ENCODE measurements at regions not wholly inside any gene's neighbourhood (a gene's known extent, or its start where the extent isn't known, plus 50 kb on each side); places are given as distances from the start of the nearest gene placed in this dataset.
"Not testable (repeated sequence)": the region's sequence is repeated elsewhere in the genome, so short reads cannot be mapped to it uniquely, and the experiment has no call there.

- Histone ChIP-seq H2AFZ (no peak overlapping the region), H3K9me3 (ENCODE audit: control insufficient read depth, low read length) (no peaks in the 10 kb centered on the region), H3K9ac (no peak overlapping the region), H3K36me3 (ENCODE audit: control insufficient read depth, insufficient read depth, low read length) (no peaks in the 10 kb centered on the region), H3K27me3 (ENCODE audit: control insufficient read depth, insufficient read depth, low read length) (no peaks in the 10 kb centered on the region), H3K27ac (no peak overlapping the region), H3K79me2 (no peaks in the 10 kb centered on the region), H3K4me3 (ENCODE audit: low read depth, low read length) (no peak overlapping the region), H3K4me2 (ENCODE audit: low read length) (no peak overlapping the region), H3K4me1 (no peaks in the 10 kb centered on the region)
- TF ChIP-seq, protein P1, sequence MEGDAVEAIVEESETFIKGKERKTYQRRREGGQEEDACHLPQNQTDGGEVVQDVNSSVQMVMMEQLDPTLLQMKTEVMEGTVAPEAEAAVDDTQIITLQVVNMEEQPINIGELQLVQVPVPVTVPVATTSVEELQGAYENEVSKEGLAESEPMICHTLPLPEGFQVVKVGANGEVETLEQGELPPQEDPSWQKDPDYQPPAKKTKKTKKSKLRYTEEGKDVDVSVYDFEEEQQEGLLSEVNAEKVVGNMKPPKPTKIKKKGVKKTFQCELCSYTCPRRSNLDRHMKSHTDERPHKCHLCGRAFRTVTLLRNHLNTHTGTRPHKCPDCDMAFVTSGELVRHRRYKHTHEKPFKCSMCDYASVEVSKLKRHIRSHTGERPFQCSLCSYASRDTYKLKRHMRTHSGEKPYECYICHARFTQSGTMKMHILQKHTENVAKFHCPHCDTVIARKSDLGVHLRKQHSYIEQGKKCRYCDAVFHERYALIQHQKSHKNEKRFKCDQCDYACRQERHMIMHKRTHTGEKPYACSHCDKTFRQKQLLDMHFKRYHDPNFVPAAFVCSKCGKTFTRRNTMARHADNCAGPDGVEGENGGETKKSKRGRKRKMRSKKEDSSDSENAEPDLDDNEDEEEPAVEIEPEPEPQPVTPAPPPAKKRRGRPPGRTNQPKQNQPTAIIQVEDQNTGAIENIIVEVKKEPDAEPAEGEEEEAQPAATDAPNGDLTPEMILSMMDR (IDR thresholded peaks at IDR 0.05): no peak
Observed at GRCh38 chr15:69570454-69570853, 117.8 kb downstream of the RPLP1 start.

- Histone ChIP-seq H3K27ac (no peak overlapping the region), H3K4me1 (no peaks in the 10 kb centered on the region), H3K9me3 (ENCODE audit: control insufficient read depth, low read length) (no peaks in the 10 kb centered on the region), H2AFZ (no peak overlapping the region), H3K9ac (no peak overlapping the region), H3K79me2 (no peaks in the 10 kb centered on the region), H3K27me3 (ENCODE audit: control insufficient read depth, insufficient read depth, low read length) (no peaks in the 10 kb centered on the region), H3K4me2 (ENCODE audit: low read length) (no peak overlapping the region), H3K4me3 (ENCODE audit: low read depth, low read length) (no peak overlapping the region), H3K36me3 (ENCODE audit: control insufficient read depth, insufficient read depth, low read length) (no peaks in the 10 kb centered on the region)
- TF ChIP-seq, protein P1 (IDR thresholded peaks at IDR 0.05): no peak
Observed at GRCh38 chr15:69570997-69571396, 118.4 kb downstream of the RPLP1 start.

- H3K27me3 ChIP-seq (ENCODE audit: control insufficient read depth, insufficient read depth, low read length); H3K4me1 ChIP-seq; H3K4me3 ChIP-seq (ENCODE audit: low read depth, low read length); H3K27ac ChIP-seq; H2AFZ ChIP-seq; H3K4me2 ChIP-seq (ENCODE audit: low read length); H3K36me3 ChIP-seq (ENCODE audit: control insufficient read depth, insufficient read depth, low read length); H3K9ac ChIP-seq; H3K9me3 ChIP-seq (ENCODE audit: control insufficient read depth, low read length); H3K79me2 ChIP-seq: not testable (repeated sequence)
Observed at GRCh38 chr15:69573278-69573677, 120.7 kb downstream of the RPLP1 start.

- no peaks in the 10 kb centered on the region for H3K36me3 ChIP-seq (ENCODE audit: control insufficient read depth, insufficient read depth, low read length)
- no peaks in the 10 kb centered on the region for H3K79me2 ChIP-seq
- H3K27me3 ChIP-seq (ENCODE audit: control insufficient read depth, insufficient read depth, low read length): no peaks in the 10 kb centered on the region
- H3K27ac ChIP-seq: no peak overlapping the region
- TF ChIP-seq, protein P1 (IDR thresholded peaks at IDR 0.05): no peak
- no peak overlapping the region for H2AFZ ChIP-seq
- no peak overlapping the region for H3K4me3 ChIP-seq (ENCODE audit: low read depth, low read length)
- H3K4me1 ChIP-seq: no peaks in the 10 kb centered on the region
- H3K9me3 ChIP-seq (ENCODE audit: control insufficient read depth, low read length): no peaks in the 10 kb centered on the region
- no peak overlapping the region for H3K9ac ChIP-seq
- no peak overlapping the region for H3K4me2 ChIP-seq (ENCODE audit: low read length)
Observed at GRCh38 chr15:69573815-69574475, 121.3 kb downstream of the RPLP1 start.

- no peaks in the 10 kb centered on the region for H3K79me2 ChIP-seq
- no peak overlapping the region for H3K9ac ChIP-seq
- H3K36me3 ChIP-seq (ENCODE audit: control insufficient read depth, insufficient read depth, low read length): no peaks in the 10 kb centered on the region
- H3K4me3 ChIP-seq (ENCODE audit: low read depth, low read length): no peak overlapping the region
- no peak overlapping the region for H3K27ac ChIP-seq
- H3K4me1 ChIP-seq: no peaks in the 10 kb centered on the region
- no peaks in the 10 kb centered on the region for H3K9me3 ChIP-seq (ENCODE audit: control insufficient read depth, low read length)
- no peaks in the 10 kb centered on the region for H3K27me3 ChIP-seq (ENCODE audit: control insufficient read depth, insufficient read depth, low read length)
- H3K4me2 ChIP-seq (ENCODE audit: low read length): no peak overlapping the region
- TF ChIP-seq, protein P1 (IDR thresholded peaks at IDR 0.05): no peak
- no peak overlapping the region for H2AFZ ChIP-seq
Observed at GRCh38 chr15:69574506-69574905, 121.9 kb downstream of the RPLP1 start.
